ENCODE measurements at regions not wholly inside any gene's neighbourhood (a gene's known extent, or its start where the extent isn't known, plus 50 kb on each side); places are given as distances from the start of the nearest gene placed in this dataset.
A peak's percentile ranks its signal among the peaks of the same experiment; 100 is the strongest.

GRCh38 chr6:139923964-139924475 lies 549.6 kb upstream of the CITED2 start:
- no peaks in the 10 kb centered on the region for H3K9me1 ChIP-seq (ENCODE audit: control insufficient read depth, insufficient read depth, low read length)
- no peak overlapping the region for H3K4me3 ChIP-seq
- H3K27me3 ChIP-seq (ENCODE audit: control insufficient read depth in 2 of 2, insufficient read depth in 2 of 2, low read length in 2 of 2) = no peaks in the 10 kb centered on the region
- no peak overlapping the region for H3K9ac ChIP-seq (ENCODE audit: insufficient read depth in 1 of 2, low read depth in 2 of 2, low read length in 2 of 2)
- FAIRE-seq (no peak), ATAC-seq (no peak), DNase-seq (ENCODE audit: extremely low read depth in 1 of 4, low spot score in 3 of 4) (no peak)
- no peaks in the 10 kb centered on the region for H4K20me1 ChIP-seq (replicated peaks; ENCODE audit: control insufficient read depth, insufficient read depth, low read length)
- H3K4me2 ChIP-seq (ENCODE audit: insufficient read depth, low read length) = no peak overlapping the region
- intact Hi-C loops (cut with micrococcal nuclease) (loop anchor here (10.0 kb wide), 1 partner anchor 389 kb away; no protein-coding TSS in a partner anchor), in situ Hi-C loops (cut with MboI) (no loop called here)
- WGBS (ENCODE audit: insufficient coverage, low coverage, missing lambda C conversion rate) = 46% methylated on average over 5 of the region's 5 CpGs
- H3K4me1 ChIP-seq (replicated peaks in 1 of 2; ENCODE audit: control insufficient read depth in 2 of 2, insufficient read depth in 2 of 2, low read length in 2 of 2) = peaks cover 3 to 17% of the 10 kb centered on the region in 2 experiments; a peak in 4 of 5 replicates
- no peaks in the 10 kb centered on the region for H3K79me2 ChIP-seq (ENCODE audit: control insufficient read depth, insufficient read depth, low read length)
- TF ChIP-seq ATF6 (CRISPR knock-in tag; IDR thresholded peaks at IDR 0.05) = no peak
- POLR2A ChIA-PET = interaction anchor here (0.9 kb wide), 1 partner anchor 11 kb away, joined by 3 read pairs; no protein-coding TSS in a partner anchor
- no peaks in the 10 kb centered on the region for H3K36me3 ChIP-seq (ENCODE audit: control insufficient read depth, insufficient read depth, low read length)
- H3K9me3 ChIP-seq (replicated peaks; ENCODE audit: control insufficient read depth, insufficient read depth, low read depth, low read length) = no peaks in the 10 kb centered on the region
- H2AFZ ChIP-seq (ENCODE audit: low read depth, low read length) = no peak overlapping the region; the same call in 1 of the 2 replicates
- H3K27ac ChIP-seq (ENCODE audit: extremely low read depth, low read depth, low read length) = no peak overlapping the region
- CTCF ChIA-PET (ENCODE audit: low intra/inter-chr PET ratio) = no interaction called here
- no TSS peak for BruUV-seq (replicated peaks)

- 43% methylated on average over 4 of the region's 4 CpGs for WGBS (ENCODE audit: insufficient coverage, low coverage, missing lambda C conversion rate)
- Histone ChIP-seq H2AFZ (ENCODE audit: low read depth, low read length) (no peak overlapping the region), H3K79me2 (ENCODE audit: control insufficient read depth, insufficient read depth, low read length) (no peaks in the 10 kb centered on the region), H3K4me2 (ENCODE audit: insufficient read depth, low read length) (no peak overlapping the region), H3K27ac (ENCODE audit: extremely low read depth, low read depth, low read length) (no peak overlapping the region), H3K27me3 (ENCODE audit: control insufficient read depth in 2 of 2, insufficient read depth in 2 of 2, low read length in 2 of 2) (no peaks in the 10 kb centered on the region), H3K4me3 (no peak overlapping the region), H3K4me1 (replicated peaks in 1 of 2; ENCODE audit: control insufficient read depth in 2 of 2, insufficient read depth in 2 of 2, low read length in 2 of 2) (peaks cover 3 to 13% of the 10 kb centered on the region in 2 experiments; a peak in 3 of 5 replicates), H3K9me1 (ENCODE audit: control insufficient read depth, insufficient read depth, low read length) (no peaks in the 10 kb centered on the region), H3K9ac (ENCODE audit: insufficient read depth in 1 of 2, low read depth in 2 of 2, low read length in 2 of 2) (no peak overlapping the region), H3K36me3 (ENCODE audit: control insufficient read depth, insufficient read depth, low read length) (no peaks in the 10 kb centered on the region), H4K20me1 (replicated peaks; ENCODE audit: control insufficient read depth, insufficient read depth, low read length) (no peaks in the 10 kb centered on the region), H3K9me3 (replicated peaks; ENCODE audit: control insufficient read depth, insufficient read depth, low read depth, low read length) (no peaks in the 10 kb centered on the region)
- intact Hi-C loops (cut with micrococcal nuclease) (loop anchor here (10.0 kb wide), 1 partner anchor 387 kb away; no protein-coding TSS in a partner anchor), in situ Hi-C loops (cut with MboI) (no loop called here)
- no peak for ATAC-seq
- CTCF ChIA-PET (ENCODE audit: low intra/inter-chr PET ratio) = no interaction called here
- FAIRE-seq = no peak
- POLR2A ChIA-PET = interaction anchor here (1.0 kb wide), 1 partner anchor 18 kb away, joined by 3 read pairs; no protein-coding TSS in a partner anchor
- BruUV-seq (replicated peaks) = no TSS peak
- no peak for DNase-seq (ENCODE audit: extremely low read depth in 1 of 4, low spot score in 3 of 4)
- TF ChIP-seq, protein P1, sequence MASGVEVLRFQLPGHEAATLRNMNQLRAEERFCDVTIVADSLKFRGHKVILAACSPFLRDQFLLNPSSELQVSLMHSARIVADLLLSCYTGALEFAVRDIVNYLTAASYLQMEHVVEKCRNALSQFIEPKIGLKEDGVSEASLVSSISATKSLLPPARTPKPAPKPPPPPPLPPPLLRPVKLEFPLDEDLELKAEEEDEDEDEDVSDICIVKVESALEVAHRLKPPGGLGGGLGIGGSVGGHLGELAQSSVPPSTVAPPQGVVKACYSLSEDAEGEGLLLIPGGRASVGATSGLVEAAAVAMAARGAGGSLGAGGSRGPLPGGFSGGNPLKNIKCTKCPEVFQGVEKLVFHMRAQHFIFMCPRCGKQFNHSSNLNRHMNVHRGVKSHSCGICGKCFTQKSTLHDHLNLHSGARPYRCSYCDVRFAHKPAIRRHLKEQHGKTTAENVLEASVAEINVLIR (CRISPR knock-in tag; IDR thresholded peaks at IDR 0.05) = no peak
- no peak for TF ChIP-seq DPF2 (IDR thresholded peaks at IDR 0.05)
- peak; percentile 74 for TF ChIP-seq ZNF134 (CRISPR knock-in tag; conservative IDR thresholded peaks at IDR 0.05)
- TF ChIP-seq RBM34 (IDR thresholded peaks at IDR 0.05; ENCODE audit: borderline replicate concordance, insufficient read depth, low read length) = no peak
- TF ChIP-seq KLF16 (IDR thresholded peaks at IDR 0.05) = no peak
These were observed 547.8 kb upstream of the CITED2 start for GRCh38 chr6:139922236-139922635.

Measured in K562 (cell line).